Daoy (cell line): ENCODE measurements at regions not wholly inside any gene's neighbourhood (a gene's known extent, or its start where the extent isn't known, plus 50 kb on each side); places are given as distances from the start of the nearest gene placed in this dataset.

Experiments
- DNase-seq: peaks from one replicate; pipeline ENCODE4 v3.0.0-alpha.2; 2015; ENCODE audit warnings: low read depth

DNA sequence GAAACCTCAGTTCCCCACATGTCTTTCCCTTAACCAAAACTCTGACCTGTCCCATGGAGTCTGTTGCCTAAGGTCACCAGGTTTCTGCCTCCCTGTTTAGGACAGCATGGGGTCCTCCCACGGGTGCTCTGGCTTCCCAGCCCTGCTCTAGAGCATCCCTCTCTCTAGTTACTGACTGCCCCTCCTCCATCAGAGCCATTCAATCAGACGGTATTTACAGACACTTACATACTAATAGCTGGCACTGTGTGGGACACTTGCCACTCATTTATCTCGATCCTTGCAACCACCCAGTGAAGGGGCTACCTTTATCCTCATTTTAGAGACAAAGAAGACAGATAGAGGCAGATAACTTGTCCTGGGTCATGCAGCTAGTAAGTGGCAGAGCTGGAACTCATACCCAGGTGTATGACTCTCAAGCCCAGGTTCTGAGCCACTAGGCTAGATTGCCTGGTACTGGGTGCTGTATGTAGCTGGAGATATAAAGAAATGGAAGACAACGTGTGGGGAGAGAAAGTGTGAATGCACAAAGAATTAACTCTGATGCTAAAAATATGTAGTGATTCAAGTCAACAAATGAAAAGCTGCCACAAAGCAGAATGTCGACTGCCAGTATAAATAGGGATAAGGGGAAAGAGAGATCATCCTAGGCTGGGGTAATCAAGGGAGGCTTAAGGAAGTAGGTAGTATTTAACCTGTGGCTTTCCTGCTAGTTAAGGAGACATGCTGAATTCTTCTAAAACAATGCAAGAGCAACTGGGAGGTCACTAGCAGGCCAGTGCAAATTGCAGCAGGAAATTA lies 52.5 kb upstream of the PDE8B start:
- no peak for DNase-seq

DNA sequence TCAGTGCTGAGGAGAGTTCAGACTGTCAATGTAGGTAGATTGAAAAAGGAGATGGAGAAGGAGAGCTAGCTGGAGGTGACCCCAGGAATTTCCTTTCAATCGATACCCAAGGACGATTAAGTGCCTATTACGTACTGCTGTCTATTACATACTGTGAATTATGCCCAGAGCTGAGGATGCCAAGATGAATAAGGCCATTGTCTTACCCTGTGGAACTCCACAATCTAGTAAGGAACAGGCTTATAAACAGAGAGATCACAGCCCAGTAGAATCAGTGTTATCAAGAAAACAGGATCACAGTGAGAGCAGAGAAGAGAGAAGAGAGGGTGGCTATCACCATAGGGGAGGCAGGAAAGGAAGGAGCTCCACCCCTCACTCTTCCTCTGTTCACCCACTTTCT lies 54.1 kb upstream of the PDE8B start:
- no peak for DNase-seq

DNA sequence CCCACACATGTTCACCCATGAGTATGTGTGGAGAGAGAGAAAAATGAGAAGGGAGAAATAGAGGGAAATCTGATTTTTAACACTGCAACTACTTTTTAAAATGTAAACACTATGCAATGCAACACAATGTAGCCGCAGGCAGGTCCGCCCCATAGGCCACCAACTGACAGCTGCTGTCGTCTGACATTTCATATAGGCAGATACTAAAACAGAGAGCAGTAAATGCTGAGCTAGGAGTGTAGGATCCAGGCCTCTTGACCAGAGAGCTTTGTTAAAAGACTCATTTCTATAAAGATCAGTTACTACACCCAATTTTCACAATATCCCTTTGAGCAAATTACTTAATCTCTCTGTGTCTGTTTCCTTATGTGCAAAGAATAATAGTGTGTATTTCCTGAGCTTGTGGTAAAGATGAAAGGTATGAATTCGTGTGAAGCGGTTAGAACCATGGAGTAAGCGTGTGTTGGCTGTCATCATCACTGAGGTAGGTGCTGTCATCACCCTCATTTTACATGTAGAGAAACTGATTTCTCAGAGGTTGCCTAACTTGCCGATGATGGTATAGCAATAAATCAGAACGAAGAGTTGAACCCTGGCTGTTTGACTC lies 55.2 kb upstream of the PDE8B start:
- DNase-seq = no peak

DNA sequence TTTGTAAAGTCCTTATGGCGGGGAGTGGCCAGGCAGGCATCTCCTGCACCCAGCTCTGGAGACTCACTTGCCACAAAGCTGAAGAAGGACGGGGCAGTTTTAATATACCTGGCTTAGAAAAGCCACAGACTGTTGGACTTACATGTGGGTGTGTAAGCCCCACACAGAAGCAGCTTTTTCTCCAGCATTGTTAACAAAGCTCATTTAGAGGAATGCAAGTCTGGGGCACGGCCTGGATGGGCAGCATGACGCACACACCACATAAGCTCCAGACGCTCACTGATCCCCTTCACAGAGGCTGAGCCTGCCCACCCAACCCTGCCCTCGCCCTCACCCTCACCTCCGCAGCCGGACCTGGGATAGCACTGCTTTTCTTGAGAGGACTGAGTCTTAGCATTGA lies 58.0 kb upstream of the PDE8B start:
- DNase-seq = no peak

DNA sequence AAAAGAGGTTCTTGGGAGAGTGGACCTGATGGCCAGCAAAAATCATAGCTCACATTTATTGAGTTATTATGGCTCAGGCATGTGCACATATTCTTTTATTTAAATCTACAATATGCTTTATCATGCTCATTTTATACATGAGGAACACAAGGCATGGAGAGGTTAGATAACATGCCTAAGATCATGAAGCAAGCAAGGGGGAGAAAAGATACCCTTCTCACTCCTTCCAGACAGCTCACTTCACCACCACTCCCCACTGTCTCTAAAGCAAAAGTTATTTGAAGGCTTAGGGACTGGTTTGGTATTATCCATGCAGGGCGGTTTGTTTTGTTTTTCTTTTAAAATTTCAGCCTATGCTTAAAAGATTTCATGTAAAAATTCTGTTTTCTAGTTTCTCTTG lies 59.0 kb upstream of the PDE8B start:
- no peak for DNase-seq

DNA sequence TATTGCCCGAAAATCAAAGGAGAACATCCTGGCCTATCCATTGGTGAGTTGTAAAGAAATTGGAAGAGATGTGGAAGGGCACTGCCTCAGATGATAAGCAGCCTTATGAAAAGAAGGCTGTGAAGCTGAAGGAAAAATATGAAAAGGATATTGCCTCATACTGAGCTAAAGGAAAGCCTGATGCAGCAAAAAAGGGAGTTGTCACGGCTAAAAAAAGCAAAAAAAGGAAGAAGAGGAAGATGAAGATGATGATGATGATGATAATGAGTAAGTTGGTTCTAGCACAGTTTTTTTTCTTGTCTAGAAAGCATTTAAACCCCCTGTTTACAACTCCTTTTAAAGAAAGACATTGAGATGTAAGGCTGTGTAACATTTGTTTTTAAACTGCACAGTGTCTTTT lies 59.8 kb upstream of the ZBED3 start:
- no peak for DNase-seq

DNA sequence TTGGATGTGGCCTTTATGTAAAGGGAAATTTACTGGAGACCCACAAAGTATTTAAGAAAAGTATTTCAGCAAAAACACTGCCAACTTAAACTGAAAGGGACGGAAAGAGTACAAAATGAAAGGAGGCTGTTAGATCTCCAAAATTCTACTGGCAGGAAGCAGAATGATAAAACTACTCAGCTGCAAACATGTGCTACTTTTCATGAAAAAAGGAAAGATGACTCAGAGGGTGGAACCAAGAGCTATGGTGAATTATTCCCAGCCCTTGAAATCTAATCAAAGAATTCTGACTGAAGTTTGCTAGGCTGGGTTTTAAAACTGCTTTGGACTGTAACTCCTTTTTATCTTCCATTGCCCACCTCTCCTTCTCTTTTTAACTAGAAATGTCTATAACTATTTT lies 58.6 kb upstream of the ZBED3 start:
- peak; percentile 34 for DNase-seq

DNA sequence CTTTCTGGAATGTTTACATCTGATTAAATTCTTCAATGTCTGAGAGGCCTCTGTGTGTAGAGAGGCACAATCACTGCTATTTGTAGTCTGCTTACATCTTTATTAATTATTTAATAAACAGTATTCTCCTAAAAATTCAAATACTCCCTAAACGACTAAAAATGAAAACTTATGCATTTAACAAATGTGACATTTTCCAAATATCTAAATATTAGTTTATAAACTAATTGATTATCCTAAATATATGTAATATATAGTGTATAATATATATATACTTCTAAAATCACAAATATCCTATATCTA lies 57.7 kb upstream of the ZBED3 start:
- no peak for DNase-seq

DNA sequence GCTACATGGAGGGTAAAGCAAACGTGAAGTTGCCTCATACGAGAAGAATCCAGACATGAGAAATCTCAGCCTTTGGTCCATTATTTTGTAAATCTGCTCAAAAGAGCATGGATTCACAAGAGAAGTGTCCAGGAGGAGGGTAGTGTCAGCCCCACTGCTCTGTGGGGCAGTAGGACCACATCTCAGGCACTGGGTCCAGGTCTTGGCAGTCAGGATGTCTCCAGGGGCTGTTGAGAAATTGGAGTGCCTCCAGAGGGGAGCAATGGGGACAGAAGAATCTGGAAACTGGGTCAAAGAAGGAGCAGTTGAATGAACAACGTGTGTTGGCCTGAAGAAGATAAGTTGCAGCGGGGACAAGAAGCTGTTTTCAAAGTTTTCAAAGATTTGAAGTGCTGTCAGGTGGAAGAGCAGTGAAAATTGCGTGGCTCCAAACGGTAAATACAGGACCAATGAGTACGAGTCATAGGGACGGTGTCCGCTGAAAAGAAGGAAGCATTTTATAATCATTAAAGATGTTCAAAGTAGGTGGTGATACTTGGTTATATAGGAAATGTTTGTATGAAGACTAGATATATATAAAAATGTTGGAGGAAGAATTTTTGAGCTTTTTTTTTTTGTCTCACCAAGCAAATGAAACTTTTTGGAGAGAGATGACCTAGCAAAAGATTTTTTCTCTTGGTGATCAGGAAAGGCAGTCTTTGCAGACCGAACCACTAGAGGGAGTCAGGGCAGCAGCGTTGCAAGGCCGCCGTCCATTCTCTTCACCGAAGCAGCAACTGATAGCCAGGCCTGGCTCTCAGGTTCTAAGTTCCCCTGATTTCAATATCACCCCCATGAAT lies 57.1 kb upstream of the ZBED3 start:
- DNase-seq = peak; percentile 85

DNA sequence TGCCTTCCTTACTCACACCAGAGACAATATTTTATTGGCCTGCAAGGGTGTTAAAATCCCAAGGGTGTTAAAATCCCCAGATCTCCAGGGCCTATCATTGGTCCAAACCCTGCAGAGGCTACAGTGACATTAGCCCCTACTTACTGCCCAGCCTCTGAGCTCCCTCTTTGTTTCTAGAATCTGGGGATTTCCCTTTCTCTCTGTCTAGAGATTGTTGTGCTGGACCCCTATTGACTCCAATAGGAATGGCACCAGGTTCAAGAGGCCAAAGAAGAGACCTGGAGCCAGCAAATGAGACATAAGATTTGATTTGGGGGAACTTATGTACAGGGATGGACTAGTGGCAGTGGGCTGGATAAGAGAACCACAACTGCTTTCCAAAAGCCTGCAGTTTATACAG lies 53.3 kb upstream of the ZBED3 start:
- DNase-seq = no peak

DNA sequence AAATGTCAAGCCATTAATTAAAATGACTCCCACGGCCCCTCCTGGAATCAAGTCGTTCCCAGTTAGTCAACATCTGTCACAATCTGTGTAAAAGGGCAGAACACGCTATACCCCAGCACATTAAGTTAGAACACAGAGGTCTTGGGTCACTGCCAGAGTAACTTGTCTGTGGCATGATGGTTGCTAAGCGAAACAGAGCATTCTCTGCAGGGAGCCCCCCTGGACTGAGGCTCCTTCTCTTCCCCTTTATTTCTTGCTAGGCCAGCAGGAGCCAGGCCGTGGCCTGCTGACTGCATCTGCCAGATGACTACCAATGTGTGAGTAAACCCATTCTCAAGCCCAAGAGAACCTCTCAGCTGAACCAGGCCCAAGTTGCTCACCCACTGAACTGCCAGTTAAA lies 51.9 kb upstream of the ZBED3 start:
- peak; percentile 95 for DNase-seq
